Endodermal cell (in vitro differentiated cells): ENCODE measurements at regions not wholly inside any gene's neighbourhood (a gene's known extent, or its start where the extent isn't known, plus 50 kb on each side); places are given as distances from the start of the nearest gene placed in this dataset.

Source experiments
- DNase-seq: peaks from one replicate; pipeline ENCODE4 v3.0.0-alpha.2; 2017
- H3K27ac ChIP-seq: 2 replicates; pipeline ENCODE4 v1.5.1; 2013; ENCODE audit warnings: mild to moderate bottlenecking, low read depth, low read length, moderate library complexity
- H3K27me3 ChIP-seq: 2 replicates; pipeline ENCODE4 v1.6.1; 2013; ENCODE audit warnings: mild to moderate bottlenecking, low read length, moderate library complexity; ENCODE audit not compliant: insufficient read depth, control insufficient read depth, poor library complexity, severe bottlenecking
- H3K36me3 ChIP-seq: 2 replicates; pipeline ENCODE4 v1.7.0; 2013; ENCODE audit warnings: mild to moderate bottlenecking, low read length, moderate library complexity; ENCODE audit not compliant: control insufficient read depth, insufficient read depth
- H3K4me1 ChIP-seq: one replicate; pipeline ENCODE4 v1.7.0; 2013; ENCODE audit warnings: low read length; ENCODE audit not compliant: control insufficient read depth, insufficient read depth
- H3K4me3 ChIP-seq: 2 replicates; pipeline ENCODE4 v1.5.1; 2013; ENCODE audit warnings: mild to moderate bottlenecking, low read length, moderate library complexity
- H3K9ac ChIP-seq: 2 replicates; pipeline ENCODE4 v1.6.1; 2013; ENCODE audit warnings: mild to moderate bottlenecking, low read length, moderate library complexity; ENCODE audit not compliant: poor library complexity, severe bottlenecking; ENCODE audit errors: extremely low read depth
- H3K9me3 ChIP-seq: 2 replicates; pipeline ENCODE4 v1.6.1; 2013; ENCODE audit warnings: mild to moderate bottlenecking, low read length, moderate library complexity; ENCODE audit not compliant: control insufficient read depth
- H3K27ac Mint-ChIP-seq: 2 replicates; pipeline ENCODE4 v1.8.0; 2020; ENCODE audit warnings: mixed read lengths
- H3K27me3 Mint-ChIP-seq: 2 replicates; pipeline ENCODE4 v1.8.0; 2021; ENCODE audit warnings: mild to moderate bottlenecking, mixed read lengths; ENCODE audit not compliant: insufficient read depth
- H3K36me3 Mint-ChIP-seq: 2 replicates; pipeline ENCODE4 v1.8.0; 2020; ENCODE audit warnings: low read depth, mixed read lengths
- H3K4me1 Mint-ChIP-seq: 2 replicates; pipeline ENCODE4 v1.8.0; 2020; ENCODE audit warnings: mixed read lengths
- H3K4me3 Mint-ChIP-seq: 2 replicates; pipeline ENCODE4 v1.8.0; 2020; ENCODE audit warnings: mild to moderate bottlenecking, moderate library complexity, mixed read lengths
- H3K9me3 Mint-ChIP-seq: 2 replicates; pipeline ENCODE4 v1.8.0; 2020; ENCODE audit warnings: mild to moderate bottlenecking, mixed read lengths
- WGBS, 2 experiments: methylation state at CpG; one replicate each; pipeline versions ENCODE4 v1.1.5 to v1.1.7; 2013; ENCODE audit warnings: missing lambda C conversion rate in 2 of 2, mixed read lengths in 1 of 2; ENCODE audit not compliant: insufficient coverage in 1 of 2, insufficient read length in 1 of 2; 5-methylcytosine and 5-hydroxymethylcytosine counted together
- TF ChIP-seq, protein P1 (sequence below): fragments of 200-600 bp; sonication (generic); conservative IDR thresholded peaks from 2 replicates; pipeline ENCODE4 v1.5.0; 2021; ENCODE audit warnings: antibody characterized with exemption, mild to moderate bottlenecking

DNA sequence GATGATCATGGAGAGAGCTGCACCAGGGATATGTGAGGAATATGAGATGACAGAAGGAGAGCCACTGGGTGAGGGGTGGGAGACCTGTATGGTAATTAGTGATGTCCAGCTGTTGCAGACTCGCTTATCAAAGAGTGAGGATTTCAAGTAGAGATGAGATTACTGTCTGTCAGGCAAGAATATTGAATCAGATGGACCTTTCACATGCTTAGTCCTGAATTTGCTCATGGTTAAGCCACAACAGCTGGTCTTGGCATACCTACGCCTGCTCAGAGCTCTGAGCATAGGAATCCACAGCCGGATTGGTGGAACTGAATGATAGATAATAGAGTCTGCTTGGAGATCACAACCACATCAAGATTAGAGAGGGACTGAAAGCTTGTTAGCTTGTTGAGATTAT lies 115.2 kb upstream of the ARHGAP5 start:
- Histone ChIP-seq H3K27ac (no peak overlapping the region), H3K9ac (no peak overlapping the region), H3K27me3 (no peaks in the 10 kb centered on the region), H3K4me3 (no peak overlapping the region), H3K4me1 (peaks cover 4% of the 10 kb centered on the region), H3K36me3 (no peaks in the 10 kb centered on the region), H3K9me3 (peaks cover 9% of the 10 kb centered on the region)
- WGBS, 2 experiments = 85 to 100% methylated on average over 3 of the region's 3 CpGs
- no peaks in the 10 kb centered on the region for H3K36me3 Mint-ChIP-seq
- DNase-seq = no peak
- TF ChIP-seq, protein P1, sequence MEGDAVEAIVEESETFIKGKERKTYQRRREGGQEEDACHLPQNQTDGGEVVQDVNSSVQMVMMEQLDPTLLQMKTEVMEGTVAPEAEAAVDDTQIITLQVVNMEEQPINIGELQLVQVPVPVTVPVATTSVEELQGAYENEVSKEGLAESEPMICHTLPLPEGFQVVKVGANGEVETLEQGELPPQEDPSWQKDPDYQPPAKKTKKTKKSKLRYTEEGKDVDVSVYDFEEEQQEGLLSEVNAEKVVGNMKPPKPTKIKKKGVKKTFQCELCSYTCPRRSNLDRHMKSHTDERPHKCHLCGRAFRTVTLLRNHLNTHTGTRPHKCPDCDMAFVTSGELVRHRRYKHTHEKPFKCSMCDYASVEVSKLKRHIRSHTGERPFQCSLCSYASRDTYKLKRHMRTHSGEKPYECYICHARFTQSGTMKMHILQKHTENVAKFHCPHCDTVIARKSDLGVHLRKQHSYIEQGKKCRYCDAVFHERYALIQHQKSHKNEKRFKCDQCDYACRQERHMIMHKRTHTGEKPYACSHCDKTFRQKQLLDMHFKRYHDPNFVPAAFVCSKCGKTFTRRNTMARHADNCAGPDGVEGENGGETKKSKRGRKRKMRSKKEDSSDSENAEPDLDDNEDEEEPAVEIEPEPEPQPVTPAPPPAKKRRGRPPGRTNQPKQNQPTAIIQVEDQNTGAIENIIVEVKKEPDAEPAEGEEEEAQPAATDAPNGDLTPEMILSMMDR = no peak
- no peak overlapping the region for H3K4me3 Mint-ChIP-seq
- H3K9me3 Mint-ChIP-seq = peaks cover 12% of the 10 kb centered on the region
- peaks cover under 1% of the 10 kb centered on the region for H3K27me3 Mint-ChIP-seq
- no peaks in the 10 kb centered on the region for H3K4me1 Mint-ChIP-seq
- H3K27ac Mint-ChIP-seq = no peak overlapping the region

DNA sequence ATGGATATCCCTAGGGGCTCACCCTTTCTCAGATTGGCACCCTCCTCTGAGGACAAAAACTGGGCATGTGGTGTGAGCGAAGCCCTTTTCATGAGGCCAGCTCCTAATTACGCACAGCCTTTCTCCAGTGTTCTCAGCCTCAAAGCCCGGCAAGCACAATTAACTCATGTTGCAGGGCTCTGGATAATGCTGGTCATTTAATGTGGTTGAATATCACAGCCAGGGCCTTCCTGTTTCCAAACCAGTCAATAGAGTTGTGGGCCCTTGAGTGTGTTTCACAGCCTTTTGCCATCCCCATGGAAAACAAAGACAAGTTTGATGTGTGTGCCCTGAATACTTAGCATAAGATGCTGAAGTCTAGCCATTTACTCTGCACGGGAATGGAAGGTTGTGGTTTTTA lies 114.2 kb upstream of the ARHGAP5 start:
- TF ChIP-seq, protein P1 = no peak
- Mint-ChIP-seq H3K27me3 (no peaks in the 10 kb centered on the region), H3K27ac (no peak overlapping the region), H3K36me3 (no peaks in the 10 kb centered on the region), H3K4me3 (no peak overlapping the region), H3K9me3 (peaks cover 2% of the 10 kb centered on the region), H3K4me1 (no peaks in the 10 kb centered on the region)
- Histone ChIP-seq H3K27me3 (no peaks in the 10 kb centered on the region), H3K36me3 (no peaks in the 10 kb centered on the region), H3K4me3 (no peak overlapping the region), H3K27ac (peak overlapping the region; percentile 24), H3K4me1 (peaks cover 4% of the 10 kb centered on the region), H3K9me3 (peaks cover 6% of the 10 kb centered on the region), H3K9ac (no peak overlapping the region)
- WGBS, 2 experiments = 90 to 94% methylated on average over 4 of the region's 4 CpGs
- DNase-seq = no peak

DNA sequence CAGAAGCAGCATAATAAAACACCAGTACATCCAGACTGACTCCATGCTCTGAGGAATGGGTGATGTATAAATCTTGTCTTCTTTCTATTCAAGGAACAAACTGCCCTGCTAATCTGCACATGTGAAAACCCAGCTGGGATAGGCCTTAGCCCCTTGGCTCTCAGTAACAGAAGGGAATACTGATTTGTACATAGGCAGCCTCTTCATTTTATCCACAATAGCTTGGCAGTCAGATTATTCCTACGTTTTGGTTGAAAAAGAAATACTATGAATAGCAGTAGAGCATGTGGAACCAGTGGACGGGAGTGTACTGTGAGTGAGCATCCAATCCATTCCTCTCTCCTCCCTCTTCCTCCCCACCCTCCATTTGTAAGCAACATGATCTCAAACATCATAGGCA lies 113.5 kb upstream of the ARHGAP5 start:
- Mint-ChIP-seq H3K36me3 (no peaks in the 10 kb centered on the region), H3K4me3 (no peak overlapping the region), H3K9me3 (peaks cover 2% of the 10 kb centered on the region), H3K27ac (no peak overlapping the region), H3K27me3 (no peaks in the 10 kb centered on the region), H3K4me1 (no peaks in the 10 kb centered on the region)
- no peak for DNase-seq
- peaks cover 6% of the 10 kb centered on the region for H3K9me3 ChIP-seq
- H3K4me1 ChIP-seq = peaks cover 4% of the 10 kb centered on the region
- WGBS, 2 experiments = 83% methylated on average over 2 of the region's 2 CpGs; no CpG with 5 or more reads in 1 of the 2 experiments
- TF ChIP-seq, protein P1 = no peak
- H3K27ac ChIP-seq = no peak overlapping the region
- H3K27me3 ChIP-seq = no peaks in the 10 kb centered on the region
- no peak overlapping the region for H3K4me3 ChIP-seq
- no peak overlapping the region for H3K9ac ChIP-seq
- no peaks in the 10 kb centered on the region for H3K36me3 ChIP-seq
